Gastrocnemius medialis (tissue), 4 donors: ENCODE measurements at regions not wholly inside any gene's neighbourhood (a gene's known extent, or its start where the extent isn't known, plus 50 kb on each side); places are given as distances from the start of the nearest gene placed in this dataset.

ENCODE experiments used
- ATAC-seq, 2 donors: fragments of 150-250 bp; one replicate each; pipeline ENCODE4 v1.9.1; 2016
- DNase-seq, 2 donors: peaks; one replicate each; pipeline ENCODE4 v3.0.0-alpha.2; 2019
- H3K27ac ChIP-seq, 4 donors: fragments of 200-600 bp; sonication (generic); 1 replicate in 1 of 4; 2 replicates in 3 of 4; pipeline ENCODE4 v1.5.1; 2016 to 2018; ENCODE audit warnings: mild to moderate bottlenecking in 2 of 4, moderate library complexity in 1 of 4
- H3K27me3 ChIP-seq, 3 donors: fragments of 200-600 bp; sonication (generic) in 2 of 3; 1 replicate in 1 of 3; 2 replicates in 2 of 3; pipeline versions ENCODE4 v1.5.1 to v1.6.0; 2016 to 2019; ENCODE audit warnings: mild to moderate bottlenecking in 1 of 3, moderate library complexity in 1 of 3
- H3K36me3 ChIP-seq, 2 donors: fragments of 200-600 bp; sonication (generic) in 1 of 2; one replicate each; pipeline ENCODE4 v1.5.1; 2017 to 2018
- H3K4me1 ChIP-seq, 2 donors: fragments of 200-600 bp; sonication (generic) in 1 of 2; one replicate each; pipeline ENCODE4 v1.5.1; 2016 to 2017; ENCODE audit warnings: mild to moderate bottlenecking in 2 of 2
- H3K4me3 ChIP-seq, 4 donors: fragments of 200-600 bp; sonication (generic) in 3 of 4; 1 replicate in 1 of 4; 2 replicates in 3 of 4; pipeline ENCODE4 v1.5.1; 2016 to 2019; ENCODE audit warnings: mild to moderate bottlenecking in 2 of 4
- H3K9me3 ChIP-seq, 3 donors: fragments of 200-600 bp; sonication (generic) in 2 of 3; 1 replicate in 1 of 3; 2 replicates in 2 of 3; pipeline ENCODE4 v1.5.1; 2016 to 2019
- POLR2A ChIP-seq, 2 donors: fragments of 450-650 bp; IDR thresholded peaks; one replicate each; pipeline ENCODE4 v1.6.1; 2017; ENCODE audit warnings: antibody characterized with exemption in 2 of 2, mild to moderate bottlenecking in 2 of 2, moderate library complexity in 2 of 2
- in situ Hi-C, 4 donors: fragments of 200-750 bp; cut with MboI; loops; one replicate each; pipeline versions ENCODE4 v1.15.0 to v1.8.0; 2017; ENCODE audit warnings: low sequenced_read_pairs in 4 of 4
- intact Hi-C: fragments of 100-400 bp; cut with DNase I; formaldehyde crosslinking; loops from one replicate; pipeline ENCODE4 v1.15.1; 2023; ENCODE audit warnings: low total_unique reads
- TF ChIP-seq, protein P1 (sequence below), 5 experiments: fragments of 450-650 bp in 3 of 5; fragments of 200-600 bp in 2 of 5; sonication (generic) in 2 of 5; IDR thresholded peaks in 4 of 5; conservative IDR thresholded peaks in 1 of 5; 1 replicate in 4 of 5; 2 replicates in 1 of 5; pipeline ENCODE4 v1.5.1; 2016 to 2019; ENCODE audit warnings: antibody characterized with exemption in 5 of 5, mild to moderate bottlenecking in 3 of 5, moderate library complexity in 3 of 5

DNA sequence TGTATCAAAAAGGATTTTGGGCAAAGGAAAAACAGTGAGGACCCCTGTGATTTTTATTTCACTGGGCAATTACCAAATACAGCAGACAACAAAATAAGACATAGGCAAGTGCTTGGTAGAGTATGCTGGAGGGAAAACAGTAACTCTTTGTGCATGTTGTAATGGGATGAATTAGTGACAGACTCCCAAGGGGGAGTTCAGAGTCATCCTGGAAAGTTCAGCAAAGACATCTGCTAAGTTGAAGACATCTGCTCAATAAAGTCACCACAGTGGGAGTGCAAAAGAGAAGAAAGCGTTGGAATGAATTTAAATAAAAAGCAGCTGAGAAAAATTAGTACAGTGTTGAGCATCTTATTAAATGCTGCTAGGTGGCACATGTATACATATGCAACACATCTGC lies 378.8 kb upstream of the ISX start:
- Histone ChIP-seq H3K9me3 (no peaks in the 10 kb centered on the region), H3K36me3 (no peaks in the 10 kb centered on the region), H3K4me1 (no peaks in the 10 kb centered on the region), H3K27ac (no peak overlapping the region), H3K4me3 (no peak overlapping the region), H3K27me3 (no peaks in the 10 kb centered on the region)
- in situ Hi-C loops = no loop called here
- TF ChIP-seq, protein P1, sequence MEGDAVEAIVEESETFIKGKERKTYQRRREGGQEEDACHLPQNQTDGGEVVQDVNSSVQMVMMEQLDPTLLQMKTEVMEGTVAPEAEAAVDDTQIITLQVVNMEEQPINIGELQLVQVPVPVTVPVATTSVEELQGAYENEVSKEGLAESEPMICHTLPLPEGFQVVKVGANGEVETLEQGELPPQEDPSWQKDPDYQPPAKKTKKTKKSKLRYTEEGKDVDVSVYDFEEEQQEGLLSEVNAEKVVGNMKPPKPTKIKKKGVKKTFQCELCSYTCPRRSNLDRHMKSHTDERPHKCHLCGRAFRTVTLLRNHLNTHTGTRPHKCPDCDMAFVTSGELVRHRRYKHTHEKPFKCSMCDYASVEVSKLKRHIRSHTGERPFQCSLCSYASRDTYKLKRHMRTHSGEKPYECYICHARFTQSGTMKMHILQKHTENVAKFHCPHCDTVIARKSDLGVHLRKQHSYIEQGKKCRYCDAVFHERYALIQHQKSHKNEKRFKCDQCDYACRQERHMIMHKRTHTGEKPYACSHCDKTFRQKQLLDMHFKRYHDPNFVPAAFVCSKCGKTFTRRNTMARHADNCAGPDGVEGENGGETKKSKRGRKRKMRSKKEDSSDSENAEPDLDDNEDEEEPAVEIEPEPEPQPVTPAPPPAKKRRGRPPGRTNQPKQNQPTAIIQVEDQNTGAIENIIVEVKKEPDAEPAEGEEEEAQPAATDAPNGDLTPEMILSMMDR (IDR thresholded peaks at IDR 0.05 in 4 of 5, conservative IDR thresholded peaks at IDR 0.05 in 1 of 5) = no peak
- TF ChIP-seq POLR2A (IDR thresholded peaks at IDR 0.05) = no peak
- intact Hi-C loops = no loop called here
- ATAC-seq = no peak
- DNase-seq = no peak

DNA sequence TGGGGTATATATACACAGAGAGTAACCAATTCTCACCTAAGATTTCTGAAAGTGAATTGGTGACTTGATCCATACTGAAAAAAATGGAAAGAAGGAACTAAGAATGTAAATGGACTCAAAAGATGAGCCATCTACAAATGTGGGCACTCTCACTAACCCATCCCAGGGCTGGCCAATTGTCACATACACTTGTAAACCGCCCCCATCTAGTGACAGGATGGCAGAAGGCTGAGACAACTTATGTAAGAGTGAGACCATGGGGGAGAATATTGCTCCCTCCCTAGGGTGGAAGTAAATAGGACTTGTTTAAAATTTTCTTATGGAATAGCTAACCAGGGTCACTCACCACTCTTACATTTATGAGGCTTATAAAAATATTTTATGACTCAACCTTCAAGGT lies 377.1 kb upstream of the ISX start:
- Histone ChIP-seq H3K4me3 (no peak overlapping the region), H3K36me3 (no peaks in the 10 kb centered on the region), H3K27me3 (no peaks in the 10 kb centered on the region), H3K9me3 (no peaks in the 10 kb centered on the region), H3K4me1 (no peaks in the 10 kb centered on the region), H3K27ac (no peak overlapping the region)
- no peak for ATAC-seq
- DNase-seq = no peak
- intact Hi-C loops = no loop called here
- TF ChIP-seq POLR2A (IDR thresholded peaks at IDR 0.05) = no peak
- TF ChIP-seq, protein P1 (IDR thresholded peaks at IDR 0.05 in 4 of 5, conservative IDR thresholded peaks at IDR 0.05 in 1 of 5) = no peak
- in situ Hi-C loops = no loop called here

DNA sequence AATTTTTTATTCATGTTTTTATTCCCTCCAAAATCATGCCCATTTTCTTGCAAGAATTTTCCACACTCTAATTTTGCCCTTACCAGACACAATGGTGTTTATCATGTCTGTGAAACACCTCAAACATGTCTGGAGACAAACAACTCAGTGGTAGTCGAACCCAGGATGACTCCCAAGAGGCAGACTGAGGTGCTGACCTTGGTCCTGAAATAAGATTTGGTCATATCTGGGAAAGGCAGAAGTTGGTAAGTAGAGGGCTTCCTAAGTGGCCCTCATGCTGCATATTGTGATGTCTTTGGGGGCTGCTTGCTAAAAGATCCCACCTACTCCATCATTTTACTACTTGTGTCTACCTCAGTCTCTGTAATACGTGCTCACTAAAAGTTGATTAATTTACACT lies 369.4 kb upstream of the ISX start:
- no peak for ATAC-seq
- in situ Hi-C loops = no loop called here
- no peak overlapping the region for H3K4me3 ChIP-seq

DNA sequence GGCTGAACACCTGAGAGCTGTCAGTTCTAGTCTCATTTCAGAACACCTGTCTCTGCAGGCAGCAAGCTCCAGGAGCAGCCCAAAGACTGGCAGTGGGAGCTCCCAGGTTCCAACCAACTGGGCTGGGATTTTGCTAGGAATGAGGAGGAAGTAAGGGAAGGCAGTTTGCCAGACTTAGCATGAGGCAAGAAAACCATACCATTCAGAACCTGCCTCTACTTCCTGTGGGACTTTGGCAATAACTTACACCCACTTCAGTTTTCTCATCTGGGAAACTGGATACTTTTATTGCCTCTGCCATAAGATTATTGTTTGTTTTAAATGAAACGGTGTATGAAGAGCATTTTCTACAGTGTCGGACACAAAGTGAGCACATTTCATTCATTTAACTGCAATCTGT lies 363.7 kb upstream of the ISX start:
- Histone ChIP-seq H3K27me3 (no peaks in the 10 kb centered on the region), H3K36me3 (no peaks in the 10 kb centered on the region), H3K9me3 (no peaks in the 10 kb centered on the region), H3K4me1 (no peaks in the 10 kb centered on the region), H3K27ac (no peak overlapping the region), H3K4me3 (no peak overlapping the region)
- TF ChIP-seq, protein P1 (IDR thresholded peaks at IDR 0.05 in 4 of 5, conservative IDR thresholded peaks at IDR 0.05 in 1 of 5) = no peak
- TF ChIP-seq POLR2A (IDR thresholded peaks at IDR 0.05) = no peak
- in situ Hi-C loops (no loop called here), intact Hi-C loops (no loop called here)
- no peak for ATAC-seq
- DNase-seq = no peak

More for the DNA sequence above, 369.4 kb upstream of the ISX start:
- no peak for TF ChIP-seq POLR2A (IDR thresholded peaks at IDR 0.05)
- TF ChIP-seq, protein P1 (IDR thresholded peaks at IDR 0.05 in 4 of 5, conservative IDR thresholded peaks at IDR 0.05 in 1 of 5) = no peak
- intact Hi-C loops = no loop called here
- Histone ChIP-seq H3K9me3 (no peaks in the 10 kb centered on the region), H3K27me3 (no peaks in the 10 kb centered on the region), H3K36me3 (no peaks in the 10 kb centered on the region), H3K4me1 (no peaks in the 10 kb centered on the region), H3K27ac (no peak overlapping the region)
- no peak for DNase-seq

DNA sequence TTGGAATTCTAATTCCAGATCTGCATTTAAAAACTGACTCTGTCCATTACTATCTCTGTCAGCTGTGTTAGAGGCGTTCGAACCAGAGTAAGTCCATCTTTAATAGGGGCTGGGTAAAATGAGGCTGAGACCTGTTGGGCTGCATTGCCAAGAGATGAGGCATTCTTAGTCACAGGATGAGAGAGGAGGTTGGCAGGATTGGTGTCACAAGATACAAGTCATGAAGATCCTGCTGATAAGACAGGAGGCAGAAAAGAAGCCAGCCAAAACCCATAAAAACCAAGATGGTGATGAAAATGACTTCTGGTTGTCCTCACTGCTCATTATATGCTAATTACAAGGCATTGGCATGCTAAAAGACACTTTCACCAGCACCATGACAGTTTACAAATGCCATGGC lies 356.3 kb upstream of the ISX start:
- Histone ChIP-seq H3K27ac (no peak overlapping the region), H3K4me1 (no peaks in the 10 kb centered on the region), H3K9me3 (no peaks in the 10 kb centered on the region), H3K27me3 (no peaks in the 10 kb centered on the region), H3K4me3 (no peak overlapping the region), H3K36me3 (no peaks in the 10 kb centered on the region)
- no peak for ATAC-seq
- in situ Hi-C loops (no loop called here), intact Hi-C loops (no loop called here)
- no peak for DNase-seq
- TF ChIP-seq POLR2A (IDR thresholded peaks at IDR 0.05) = no peak
- TF ChIP-seq, protein P1 (IDR thresholded peaks at IDR 0.05 in 4 of 5, conservative IDR thresholded peaks at IDR 0.05 in 1 of 5) = no peak
